Prostate gland (tissue), 2 donors: ENCODE measurements at regions not wholly inside any gene's neighbourhood (a gene's known extent, or its start where the extent isn't known, plus 50 kb on each side); places are given as distances from the start of the nearest gene placed in this dataset.

Experiments used
- POLR2A ChIP-seq: fragments of 450-650 bp; IDR thresholded peaks from one replicate; pipeline ENCODE4 v1.6.1; 2016; ENCODE audit warnings: antibody characterized with exemption, mild to moderate bottlenecking
- TF ChIP-seq, protein P1 (sequence below), 4 experiments: fragments of 200-600 bp in 2 of 4; fragments of 450-650 bp in 2 of 4; sonication (generic) in 2 of 4; IDR thresholded peaks; 1 replicate in 3 of 4; 2 replicates in 1 of 4; pipeline ENCODE4 v1.5.1; 2016 to 2019; ENCODE audit warnings: antibody characterized with exemption in 4 of 4, mild to moderate bottlenecking in 2 of 4, moderate library complexity in 2 of 4

- TF ChIP-seq, protein P1, sequence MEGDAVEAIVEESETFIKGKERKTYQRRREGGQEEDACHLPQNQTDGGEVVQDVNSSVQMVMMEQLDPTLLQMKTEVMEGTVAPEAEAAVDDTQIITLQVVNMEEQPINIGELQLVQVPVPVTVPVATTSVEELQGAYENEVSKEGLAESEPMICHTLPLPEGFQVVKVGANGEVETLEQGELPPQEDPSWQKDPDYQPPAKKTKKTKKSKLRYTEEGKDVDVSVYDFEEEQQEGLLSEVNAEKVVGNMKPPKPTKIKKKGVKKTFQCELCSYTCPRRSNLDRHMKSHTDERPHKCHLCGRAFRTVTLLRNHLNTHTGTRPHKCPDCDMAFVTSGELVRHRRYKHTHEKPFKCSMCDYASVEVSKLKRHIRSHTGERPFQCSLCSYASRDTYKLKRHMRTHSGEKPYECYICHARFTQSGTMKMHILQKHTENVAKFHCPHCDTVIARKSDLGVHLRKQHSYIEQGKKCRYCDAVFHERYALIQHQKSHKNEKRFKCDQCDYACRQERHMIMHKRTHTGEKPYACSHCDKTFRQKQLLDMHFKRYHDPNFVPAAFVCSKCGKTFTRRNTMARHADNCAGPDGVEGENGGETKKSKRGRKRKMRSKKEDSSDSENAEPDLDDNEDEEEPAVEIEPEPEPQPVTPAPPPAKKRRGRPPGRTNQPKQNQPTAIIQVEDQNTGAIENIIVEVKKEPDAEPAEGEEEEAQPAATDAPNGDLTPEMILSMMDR (IDR thresholded peaks at IDR 0.05) = no peak
- no peak for TF ChIP-seq POLR2A
These were observed 137.5 kb downstream of the FAM76B start for GRCh38 chr11:95652002-95652472.
